GM23338 (cell line): ENCODE measurements at regions not wholly inside any gene's neighbourhood (a gene's known extent, or its start where the extent isn't known, plus 50 kb on each side); places are given as distances from the start of the nearest gene placed in this dataset.

ENCODE experiments used
- ATAC-seq: fragments of 200-7000 bp; cut with Tn5 transposase; 3 replicates; pipeline ENCODE4 v1.9.1; 2020
- DNase-seq: peaks from one replicate; pipeline ENCODE4 v3.0.0-alpha.2; 2015; ENCODE audit warnings: low spot score
- H2AFZ ChIP-seq: fragments of 200-600 bp; sonication (generic); 2 replicates; pipeline ENCODE4 v1.8.0; 2016; ENCODE audit warnings: antibody characterized with exemption, mild to moderate bottlenecking, moderate library complexity
- H3F3A ChIP-seq: fragments of 200-600 bp; sonication (generic); replicated peaks from 2 replicates; pipeline ENCODE4 v1.8.0; 2017; ENCODE audit warnings: antibody characterized with exemption, mixed run types, low read depth
- H3K27ac ChIP-seq: fragments of 200-600 bp; sonication (generic); 2 replicates; pipeline ENCODE4 v1.6.1; 2016; ENCODE audit warnings: low read depth
- H3K27me3 ChIP-seq: fragments of 200-600 bp; sonication (generic); 2 replicates; pipeline ENCODE4 v1.8.0; 2016; ENCODE audit warnings: mild to moderate bottlenecking, mixed run types, moderate library complexity; ENCODE audit not compliant: insufficient read depth
- H3K36me3 ChIP-seq: fragments of 200-600 bp; sonication (generic); 2 replicates; pipeline ENCODE4 v1.8.0; 2016; ENCODE audit warnings: mild to moderate bottlenecking; ENCODE audit not compliant: insufficient read depth
- H3K4me1 ChIP-seq: fragments of 200-600 bp; sonication (generic); 2 replicates; pipeline ENCODE4 v1.8.0; 2016; ENCODE audit warnings: mild to moderate bottlenecking, moderate library complexity; ENCODE audit not compliant: insufficient read depth
- H3K4me2 ChIP-seq: fragments of 200-600 bp; sonication (generic); 2 replicates; pipeline ENCODE4 v1.7.1; 2017; ENCODE audit warnings: mixed run types
- H3K4me3 ChIP-seq: fragments of 200-600 bp; sonication (generic); 2 replicates; pipeline ENCODE4 v1.6.1; 2016; ENCODE audit warnings: mixed run types
- H3K79me2 ChIP-seq: fragments of 200-600 bp; sonication (generic); replicated peaks from 2 replicates; pipeline ENCODE4 v1.8.0; 2017; ENCODE audit warnings: mild to moderate bottlenecking; ENCODE audit not compliant: insufficient read depth
- H3K9me2 ChIP-seq: fragments of 200-600 bp; sonication (generic); 2 replicates; pipeline ENCODE4 v1.8.0; 2017; ENCODE audit not compliant: insufficient read depth
- H4K20me1 ChIP-seq: fragments of 200-600 bp; sonication (generic); replicated peaks from 2 replicates; pipeline ENCODE4 v1.8.0; 2017; ENCODE audit warnings: mild to moderate bottlenecking; ENCODE audit not compliant: insufficient read depth
- H3K27ac Mint-ChIP-seq: 2 replicates; pipeline ENCODE4 v1.8.0; 2020; ENCODE audit warnings: inconsistent platforms, mild to moderate bottlenecking, moderate library complexity, mixed read lengths
- H3K27me3 Mint-ChIP-seq: 3 replicates; pipeline ENCODE4 v1.8.0; 2022; ENCODE audit warnings: low read depth, mild to moderate bottlenecking, moderate library complexity, mixed read lengths, inconsistent platforms; ENCODE audit not compliant: insufficient read depth, poor library complexity
- H3K36me3 Mint-ChIP-seq: 3 replicates; pipeline ENCODE4 v1.8.0; 2021; ENCODE audit warnings: low read depth, mild to moderate bottlenecking, inconsistent platforms, moderate library complexity, mixed read lengths
- H3K4me1 Mint-ChIP-seq: 3 replicates; pipeline ENCODE4 v1.8.0; 2020; ENCODE audit warnings: mild to moderate bottlenecking, inconsistent platforms, mixed read lengths
- H3K4me3 Mint-ChIP-seq: 3 replicates; pipeline ENCODE4 v1.8.0; 2021; ENCODE audit warnings: moderate library complexity, mild to moderate bottlenecking, inconsistent platforms, mixed read lengths
- H3K9me3 Mint-ChIP-seq: 3 replicates; pipeline ENCODE4 v1.8.0; 2020; ENCODE audit warnings: moderate library complexity, mild to moderate bottlenecking, inconsistent platforms, mixed read lengths
- CREB1 ChIP-seq: fragments of 250-450 bp; sonication (Bioruptor Pico); IDR thresholded peaks from 2 replicates; pipeline ENCODE4 v1.5.0; 2020; ENCODE audit warnings: low read depth, mild to moderate bottlenecking, moderate library complexity
- CTCF ChIP-seq, 2 experiments: fragments of 200-600 bp in 1 of 2; sonication (generic) in 1 of 2; conservative IDR thresholded peaks; 2 replicates each; pipeline versions ENCODE4 v1.5.1 to v1.6.1; 2016 to 2017; ENCODE audit warnings: antibody characterized with exemption in 2 of 2, low read depth in 2 of 2, mild to moderate bottlenecking in 2 of 2, moderate library complexity in 1 of 2
- ETS1 ChIP-seq: IDR thresholded peaks from 2 replicates; pipeline ENCODE4 v1.6.1; 2016; ENCODE audit warnings: antibody characterized with exemption
- EZH2 ChIP-seq: fragments of 200-600 bp; sonication (generic); IDR thresholded peaks from one replicate; pipeline ENCODE4 v1.8.0; 2017; ENCODE audit warnings: antibody characterized with exemption, mild to moderate bottlenecking, low read depth; ENCODE audit not compliant: unreplicated experiment
- EZH2phosphoT487 ChIP-seq: fragments of 200-600 bp; sonication (generic); IDR thresholded peaks from one replicate; pipeline ENCODE4 v1.8.1; 2018; ENCODE audit warnings: antibody characterized with exemption; ENCODE audit not compliant: unreplicated experiment
- JUNB ChIP-seq: IDR thresholded peaks from one replicate; pipeline ENCODE4 v1.6.1; 2016; ENCODE audit warnings: antibody characterized with exemption; ENCODE audit not compliant: unreplicated experiment
- NANOG ChIP-seq: IDR thresholded peaks from 2 replicates; pipeline ENCODE4 v1.6.1; 2016; ENCODE audit warnings: antibody characterized with exemption, borderline replicate concordance
- POLR2AphosphoS5 ChIP-seq: IDR thresholded peaks from 2 replicates; pipeline ENCODE4 v1.6.1; 2016; ENCODE audit warnings: antibody characterized with exemption, low read depth
- REST ChIP-seq: IDR thresholded peaks from one replicate; pipeline ENCODE4 v1.6.1; 2018; ENCODE audit warnings: antibody characterized with exemption; ENCODE audit not compliant: unreplicated experiment
- STAT1 ChIP-seq: IDR thresholded peaks from one replicate; pipeline ENCODE4 v1.6.1; 2016; ENCODE audit warnings: antibody characterized with exemption; ENCODE audit not compliant: unreplicated experiment
- ZNF114 ChIP-seq: fragments of 250-450 bp; sonication (Bioruptor Pico); IDR thresholded peaks from 2 replicates; pipeline ENCODE4 v1.5.0; 2020; ENCODE audit warnings: mild to moderate bottlenecking, moderate library complexity
- ZNF331 ChIP-seq: fragments of 250-450 bp; sonication (Bioruptor Pico); IDR thresholded peaks from 2 replicates; pipeline ENCODE4 v1.5.0; 2020; ENCODE audit warnings: low read depth, mild to moderate bottlenecking, moderate library complexity
- ZNF462 ChIP-seq: fragments of 250-450 bp; sonication (Bioruptor Pico); IDR thresholded peaks from 2 replicates; pipeline ENCODE4 v1.5.0; 2020; ENCODE audit warnings: mild to moderate bottlenecking, moderate library complexity

- H3F3A ChIP-seq: no peaks in the 10 kb centered on the region
- H3K9me2 ChIP-seq: peaks cover 5% of the 10 kb centered on the region; the same call in 1 of the 2 replicates
- Mint-ChIP-seq H3K27me3 (peaks cover 1% of the 10 kb centered on the region), H3K4me3 (no peak overlapping the region), H3K4me1 (peaks cover 7% of the 10 kb centered on the region; the same call in 2 of the 3 replicates), H3K27ac (no peak overlapping the region), H3K36me3 (peaks cover 2% of the 10 kb centered on the region; the same call in 1 of the 3 replicates), H3K9me3 (peaks cover 3% of the 10 kb centered on the region; the same call in 1 of the 3 replicates)
- no peak for ATAC-seq
- H3K4me3 ChIP-seq: no peak overlapping the region
- no peaks in the 10 kb centered on the region for H4K20me1 ChIP-seq
- no peak overlapping the region for H3K4me2 ChIP-seq
- DNase-seq: no peak
- no peaks in the 10 kb centered on the region for H3K36me3 ChIP-seq
- H2AFZ ChIP-seq: no peak overlapping the region
- H3K27me3 ChIP-seq: no peaks in the 10 kb centered on the region
- peaks cover 15% of the 10 kb centered on the region for H3K4me1 ChIP-seq
- H3K27ac ChIP-seq: no peak overlapping the region
- TF ChIP-seq ZNF331 (CRISPR knock-in tag): no peak
- TF ChIP-seq JUNB: no peak
- TF ChIP-seq NANOG: no peak
- TF ChIP-seq ZNF462 (CRISPR knock-in tag): no peak
- TF ChIP-seq STAT1: no peak
- no peak for TF ChIP-seq CTCF (conservative IDR thresholded peaks at IDR 0.05; ENCODE audit: low read depth in 2 of 2)
- no peak for TF ChIP-seq CREB1
- TF ChIP-seq EZH2phosphoT487: no peak
- no peak for TF ChIP-seq REST
- no peak for TF ChIP-seq EZH2
- no peak for TF ChIP-seq ETS1
- TF ChIP-seq ZNF114 (CRISPR knock-in tag): no peak
- TF ChIP-seq POLR2AphosphoS5: no peak
- no peaks in the 10 kb centered on the region for H3K79me2 ChIP-seq
These were observed 357.8 kb downstream of the ICE1 start for GRCh38 chr5:5780253-5780652.
